H9 (cell line): ENCODE measurements at regions not wholly inside any gene's neighbourhood (a gene's known extent, or its start where the extent isn't known, plus 50 kb on each side); places are given as distances from the start of the nearest gene placed in this dataset.
"Not testable (repeated sequence)": the region's sequence is repeated elsewhere in the genome, so short reads cannot be mapped to it uniquely, and the experiment has no call there.

Experiments used
- DNase-seq: peaks from one replicate; pipeline ENCODE4 v3.0.0-alpha.2; 2017
- H2AFZ ChIP-seq: one replicate; pipeline ENCODE4 v1.6.1; 2013; ENCODE audit warnings: mild to moderate bottlenecking, low read length, control low read depth, moderate library complexity
- H2AK5ac ChIP-seq: 2 replicates; pipeline ENCODE4 v1.6.1; 2013; ENCODE audit warnings: low read length, control low read depth, mixed read lengths; ENCODE audit not compliant: insufficient read length
- H2BK120ac ChIP-seq: one replicate; pipeline ENCODE4 v1.6.1; 2013; ENCODE audit warnings: low read depth, mild to moderate bottlenecking, low read length, control low read depth, inconsistent platforms; ENCODE audit not compliant: poor library complexity, severe bottlenecking
- H2BK12ac ChIP-seq: 2 replicates; pipeline ENCODE4 v1.6.1; 2013; ENCODE audit warnings: low read length, control low read depth, mixed read lengths, low read depth; ENCODE audit not compliant: insufficient read length
- H2BK15ac ChIP-seq: 2 replicates; pipeline ENCODE4 v1.6.1; 2013; ENCODE audit warnings: low read depth, low read length, control low read depth
- H2BK20ac ChIP-seq: one replicate; pipeline ENCODE4 v1.6.1; 2013; ENCODE audit warnings: low read depth, mild to moderate bottlenecking, low read length, control low read depth, inconsistent platforms; ENCODE audit not compliant: poor library complexity, severe bottlenecking
- H2BK5ac ChIP-seq: 2 replicates; pipeline ENCODE4 v1.6.1; 2013; ENCODE audit warnings: low read length, control low read depth, mixed read lengths; ENCODE audit not compliant: insufficient read length
- H3K14ac ChIP-seq: 2 replicates; pipeline ENCODE4 v1.6.1; 2013; ENCODE audit warnings: low read length, control low read depth; ENCODE audit not compliant: insufficient read depth
- H3K18ac ChIP-seq: 2 replicates; pipeline ENCODE4 v1.6.1; 2013; ENCODE audit warnings: low read depth, mild to moderate bottlenecking, mixed read lengths, low read length, control low read depth; ENCODE audit not compliant: insufficient read length
- H3K23ac ChIP-seq: 2 replicates; pipeline ENCODE4 v1.6.1; 2013; ENCODE audit warnings: low read length, control low read depth, mixed read lengths, low read depth; ENCODE audit not compliant: insufficient read length
- H3K23me2 ChIP-seq: 2 replicates; pipeline ENCODE4 v1.6.1; 2013; ENCODE audit warnings: low read depth, mild to moderate bottlenecking, mixed read lengths, low read length, control low read depth; ENCODE audit not compliant: insufficient read length, poor library complexity, severe bottlenecking
- H3K27ac ChIP-seq: 2 replicates; pipeline ENCODE4 v1.5.1; 2013; ENCODE audit warnings: low read length, control low read depth, mixed read lengths, low read depth; ENCODE audit not compliant: insufficient read length
- H3K27me3 ChIP-seq: 2 replicates; pipeline ENCODE4 v1.6.1; 2013; ENCODE audit warnings: low read length, control low read depth, inconsistent platforms; ENCODE audit not compliant: insufficient read depth
- H3K4ac ChIP-seq: 2 replicates; pipeline ENCODE4 v1.6.1; 2013; ENCODE audit warnings: low read depth, mild to moderate bottlenecking, control low read depth, inconsistent platforms, low read length, moderate library complexity
- H3K4me1 ChIP-seq: 2 replicates; pipeline ENCODE4 v1.6.1; 2013; ENCODE audit warnings: low read length, control low read depth, inconsistent platforms; ENCODE audit not compliant: insufficient read depth
- H3K4me2 ChIP-seq: 2 replicates; pipeline ENCODE4 v1.6.1; 2013; ENCODE audit warnings: low read length, control low read depth, mixed read lengths; ENCODE audit not compliant: insufficient read length, insufficient read depth
- H3K56ac ChIP-seq: 2 replicates; pipeline ENCODE4 v1.6.1; 2013; ENCODE audit warnings: low read depth, mild to moderate bottlenecking, mixed read lengths, low read length, control low read depth; ENCODE audit not compliant: insufficient read length
- H3K79me1 ChIP-seq: 2 replicates; pipeline ENCODE4 v1.6.1; 2013; ENCODE audit warnings: low read depth, mild to moderate bottlenecking, moderate library complexity, low read length, control low read depth, inconsistent platforms; ENCODE audit not compliant: insufficient read depth, poor library complexity, severe bottlenecking
- H3K79me2 ChIP-seq: 2 replicates; pipeline ENCODE4 v1.6.1; 2013; ENCODE audit warnings: low read length, control low read depth, inconsistent platforms; ENCODE audit not compliant: insufficient read depth
- H3K9ac ChIP-seq: 2 replicates; pipeline ENCODE4 v1.6.1; 2013; ENCODE audit warnings: low read length, control low read depth, mixed read lengths; ENCODE audit not compliant: insufficient read length; ENCODE audit errors: extremely low read depth
- H3K9me3 ChIP-seq: one replicate; pipeline ENCODE4 v1.6.1; 2013; ENCODE audit warnings: low read depth, low read length, inconsistent platforms; ENCODE audit not compliant: control insufficient read depth
- H3T11ph ChIP-seq: one replicate; pipeline ENCODE4 v1.6.1; 2013; ENCODE audit warnings: mild to moderate bottlenecking, low read length, control low read depth, inconsistent platforms
- H4K20me1 ChIP-seq: one replicate; pipeline ENCODE4 v1.6.1; 2013; ENCODE audit not compliant: control insufficient read depth, insufficient read length, insufficient read depth
- H4K5ac ChIP-seq: 2 replicates; pipeline ENCODE4 v1.6.1; 2013; ENCODE audit warnings: low read depth, mild to moderate bottlenecking, mixed read lengths, low read length, control low read depth; ENCODE audit not compliant: insufficient read length
- H4K8ac ChIP-seq: replicated peaks from 2 replicates; pipeline ENCODE4 v1.6.1; 2013; ENCODE audit warnings: low read length, control low read depth, mixed read lengths, low read depth; ENCODE audit not compliant: insufficient read length
- H4K91ac ChIP-seq: 2 replicates; pipeline ENCODE4 v1.6.1; 2013; ENCODE audit warnings: low read depth, mild to moderate bottlenecking, moderate library complexity, mixed read lengths, low read length, control low read depth; ENCODE audit not compliant: insufficient read length
- H3K27ac Mint-ChIP-seq, 3 experiments: 2 replicates in 2 of 3; 3 replicates in 1 of 3; pipeline ENCODE4 v1.8.0; 2020 to 2021; ENCODE audit warnings: mixed read lengths in 3 of 3, mild to moderate bottlenecking in 1 of 3, moderate library complexity in 1 of 3
- H3K27me3 Mint-ChIP-seq: 2 replicates; pipeline ENCODE4 v1.8.0; 2021; ENCODE audit warnings: low read depth, mild to moderate bottlenecking, moderate library complexity, mixed read lengths
- H3K36me3 Mint-ChIP-seq, 3 experiments: 2 replicates in 2 of 3; 3 replicates in 1 of 3; pipeline ENCODE4 v1.8.0; 2020 to 2021; ENCODE audit warnings: low read depth in 3 of 3, mixed read lengths in 3 of 3; ENCODE audit not compliant: insufficient read depth in 1 of 3
- H3K4me1 Mint-ChIP-seq, 2 experiments: 2 replicates each; pipeline ENCODE4 v1.8.0; 2020; ENCODE audit warnings: mixed read lengths in 2 of 2
- H3K4me3 Mint-ChIP-seq, 2 experiments: 2 replicates in 1 of 2; 3 replicates in 1 of 2; pipeline ENCODE4 v1.8.0; 2020 to 2021; ENCODE audit warnings: mild to moderate bottlenecking in 2 of 2, mixed read lengths in 2 of 2, moderate library complexity in 1 of 2
- H3K9me3 Mint-ChIP-seq, 2 experiments: 2 replicates in 1 of 2; 3 replicates in 1 of 2; pipeline ENCODE4 v1.8.0; 2020; ENCODE audit warnings: mild to moderate bottlenecking in 2 of 2, mixed read lengths in 2 of 2, moderate library complexity in 1 of 2
- CTCF ChIP-seq: fragments of 200-600 bp; sonication (generic); conservative IDR thresholded peaks from 3 replicates; pipeline ENCODE4 v1.8.0; 2021; ENCODE audit warnings: antibody characterized with exemption, mild to moderate bottlenecking
- WGBS: extraction: QIAGEN DNeasy Blood & Tissue Kit; methylation state at CpG from one replicate; pipeline ENCODE4 v1.1.7; 2013; ENCODE audit warnings: missing lambda C conversion rate, low lambda C conversion rate, mixed read lengths; ENCODE audit not compliant: insufficient read length; ENCODE audit errors: extremely low coverage; 5-methylcytosine and 5-hydroxymethylcytosine counted together

- H3K56ac ChIP-seq = no peak overlapping the region
- Mint-ChIP-seq H3K4me1 (no peaks in the 10 kb centered on the region), H3K9me3 (peaks cover 4 to 6% of the 10 kb centered on the region in 2 experiments; a peak in 2 of 5 replicates), H3K36me3 (peaks cover 0 to 10% (median 2%) of the 10 kb centered on the region in 3 experiments; a peak in 4 of 7 replicates), H3K27me3 (no peaks in the 10 kb centered on the region), H3K4me3 (no peak overlapping the region), H3K27ac (no peak overlapping the region)
- H3K23me2 ChIP-seq = no peaks in the 10 kb centered on the region
- no peaks in the 10 kb centered on the region for H4K20me1 ChIP-seq
- no peak overlapping the region for H3T11ph ChIP-seq
- H4K5ac ChIP-seq = no peak overlapping the region
- H3K79me2 ChIP-seq = no peaks in the 10 kb centered on the region
- no peak overlapping the region for H2BK12ac ChIP-seq
- no peaks in the 10 kb centered on the region for H3K79me1 ChIP-seq
- no CpG with 5 or more reads among the region's 2 CpGs for WGBS
- H3K9me3 ChIP-seq = no peaks in the 10 kb centered on the region
- no peak overlapping the region for H3K27ac ChIP-seq
- H3K14ac ChIP-seq = no peak overlapping the region
- H4K8ac ChIP-seq = no peak overlapping the region
- H2BK120ac ChIP-seq = no peak overlapping the region
- no peak for DNase-seq
- H2AK5ac ChIP-seq = no peak overlapping the region
- H3K4me2 ChIP-seq = no peak overlapping the region
- no peak overlapping the region for H3K18ac ChIP-seq
- no peaks in the 10 kb centered on the region for H3K27me3 ChIP-seq
- no peaks in the 10 kb centered on the region for H3K4me1 ChIP-seq
- no peak overlapping the region for H2BK20ac ChIP-seq
- no peak overlapping the region for H3K4ac ChIP-seq
- no peak overlapping the region for H4K91ac ChIP-seq
- TF ChIP-seq CTCF = no peak
- no peak overlapping the region for H3K9ac ChIP-seq
- no peak overlapping the region for H3K23ac ChIP-seq
- H2BK15ac ChIP-seq = no peak overlapping the region
- no peak overlapping the region for H2AFZ ChIP-seq
- H2BK5ac ChIP-seq = no peak overlapping the region
These were observed 645.9 kb upstream of the KCNMB2 start for GRCh38 chr3:177890359-177890683.

GRCh38 chr3:177891569-177891968, 644.7 kb upstream of the KCNMB2 start:
- not testable (repeated sequence) for H4K5ac ChIP-seq

More at GRCh38 chr3:177891569-177891968, 644.7 kb upstream of the KCNMB2 start:
- H3K9ac ChIP-seq, H3K9me3 Mint-ChIP-seq, H2BK12ac ChIP-seq, H2AK5ac ChIP-seq, DNase-seq, H3K4ac ChIP-seq, H3K56ac ChIP-seq, H2BK20ac ChIP-seq, H3K23me2 ChIP-seq, H3K4me3 Mint-ChIP-seq, H3K27me3 ChIP-seq, H3K79me2 ChIP-seq, H3K9me3 ChIP-seq, H3K27ac Mint-ChIP-seq, H3K4me1 Mint-ChIP-seq, H3K14ac ChIP-seq, H4K8ac ChIP-seq, H3K4me2 ChIP-seq, H4K91ac ChIP-seq, H4K20me1 ChIP-seq, H2AFZ ChIP-seq, H3K27me3 Mint-ChIP-seq, H2BK15ac ChIP-seq, H2BK5ac ChIP-seq, H3K79me1 ChIP-seq, H3K27ac ChIP-seq, H3T11ph ChIP-seq, H2BK120ac ChIP-seq, H3K23ac ChIP-seq, H3K4me1 ChIP-seq, H3K18ac ChIP-seq: not testable (repeated sequence)
- no CpG with 5 or more reads among the region's 29 CpGs for WGBS
- peaks cover 0 to 10% (median 2%) of the 10 kb centered on the region in 3 experiments; a peak in 4 of 7 replicates for H3K36me3 Mint-ChIP-seq
